Gastroesophageal sphincter (tissue), 4 donors: ENCODE measurements at regions not wholly inside any gene's neighbourhood (a gene's known extent, or its start where the extent isn't known, plus 50 kb on each side); places are given as distances from the start of the nearest gene placed in this dataset.

Source experiments
- ATAC-seq: fragments of 150-250 bp; one replicate; pipeline ENCODE4 v1.9.1; 2016; ENCODE audit warnings: mild to moderate bottlenecking, moderate library complexity
- H3K27ac ChIP-seq, 4 donors: fragments of 200-600 bp; sonication (generic) in 3 of 4; 1 replicate in 3 of 4; 2 replicates in 1 of 4; pipeline ENCODE4 v1.5.1; 2016 to 2019
- H3K27me3 ChIP-seq: fragments of 200-600 bp; sonication (generic); one replicate; pipeline ENCODE4 v1.5.1; 2019
- H3K36me3 ChIP-seq, 2 donors: fragments of 200-600 bp; sonication (generic); one replicate each; pipeline ENCODE4 v1.5.1; 2019; ENCODE audit warnings: control low read depth in 1 of 2
- H3K4me1 ChIP-seq, 3 donors: fragments of 200-600 bp; sonication (generic); 1 replicate in 2 of 3; 2 replicates in 1 of 3; pipeline ENCODE4 v1.5.1; 2016 to 2019; ENCODE audit warnings: control low read depth in 2 of 3
- H3K4me3 ChIP-seq, 2 donors: fragments of 200-600 bp; sonication (generic); one replicate each; pipeline ENCODE4 v1.5.1; 2019; ENCODE audit warnings: mild to moderate bottlenecking in 1 of 2, moderate library complexity in 1 of 2
- H3K9me3 ChIP-seq, 3 donors: fragments of 200-600 bp; sonication (generic); one replicate each; pipeline ENCODE4 v1.5.1; 2017 to 2019; ENCODE audit warnings: control low read depth in 2 of 3
- CTCF ChIP-seq, 4 experiments: fragments of 200-600 bp in 2 of 4; fragments of 450-650 bp in 2 of 4; sonication (generic) in 1 of 4; IDR thresholded peaks; one replicate each; pipeline ENCODE4 v1.5.1; 2017 to 2019; ENCODE audit warnings: antibody characterized with exemption in 4 of 4, mild to moderate bottlenecking in 2 of 4, moderate library complexity in 2 of 4
- EP300 ChIP-seq: sonication (generic); formaldehyde crosslinking; IDR thresholded peaks from one replicate; pipeline ENCODE4 v1.6.1; 2017; ENCODE audit warnings: antibody characterized with exemption, mild to moderate bottlenecking
- POLR2A ChIP-seq, 2 donors: fragments of 450-650 bp; IDR thresholded peaks; one replicate each; pipeline ENCODE4 v1.6.1; 2017; ENCODE audit warnings: antibody characterized with exemption in 2 of 2, mild to moderate bottlenecking in 2 of 2, moderate library complexity in 1 of 2
- POLR2AphosphoS5 ChIP-seq: sonication (generic); formaldehyde crosslinking; IDR thresholded peaks from one replicate; pipeline ENCODE4 v1.6.1; 2017; ENCODE audit warnings: antibody characterized with exemption
- WGBS, 2 donors: methylation state at CpG; one replicate each; pipeline ENCODE4 v1.1.5; 2018; ENCODE audit warnings: low coverage in 1 of 2; 5-methylcytosine and 5-hydroxymethylcytosine counted together

- no peaks in the 10 kb centered on the region for H3K27me3 ChIP-seq
- no peaks in the 10 kb centered on the region for H3K9me3 ChIP-seq
- WGBS, 2 donors, result 88% methylated on average over 1 of the region's 1 CpG; no CpG with 5 or more reads in 1 of the 2 donors
- H3K27ac ChIP-seq, result no peak overlapping the region
- no peak for ATAC-seq
- TF ChIP-seq CTCF (IDR thresholded peaks at IDR 0.05) (no peak), EP300 (no peak), POLR2A (IDR thresholded peaks at IDR 0.05) (no peak), POLR2AphosphoS5 (no peak)
- no peak overlapping the region for H3K4me3 ChIP-seq
- no peaks in the 10 kb centered on the region for H3K36me3 ChIP-seq
- H3K4me1 ChIP-seq, result peaks cover 0 to 3% (median 0%) of the 10 kb centered on the region in 3 donors
Observed at GRCh38 chr9:14512942-14513341, 180.3 kb downstream of the ZDHHC21 start.

- peaks cover 0 to 3% (median 0%) of the 10 kb centered on the region in 3 donors for H3K4me1 ChIP-seq
- no peak for TF ChIP-seq POLR2A (IDR thresholded peaks at IDR 0.05)
- TF ChIP-seq POLR2AphosphoS5, result no peak
- TF ChIP-seq EP300, result no peak
- no peak for TF ChIP-seq CTCF (IDR thresholded peaks at IDR 0.05)
- no peak overlapping the region for H3K27ac ChIP-seq
- H3K4me3 ChIP-seq, result no peak overlapping the region
- no peaks in the 10 kb centered on the region for H3K36me3 ChIP-seq
- H3K9me3 ChIP-seq, result no peaks in the 10 kb centered on the region
- ATAC-seq, result no peak
- no peaks in the 10 kb centered on the region for H3K27me3 ChIP-seq
Observed at GRCh38 chr9:14511452-14511851, 181.8 kb downstream of the ZDHHC21 start.

GRCh38 chr9:14508884-14509283 lies 184.3 kb downstream of the ZDHHC21 start:
- TF ChIP-seq CTCF (IDR thresholded peaks at IDR 0.05) (no peak), POLR2A (IDR thresholded peaks at IDR 0.05) (no peak), POLR2AphosphoS5 (no peak), EP300 (no peak)
- Histone ChIP-seq H3K27me3 (peaks cover 6% of the 10 kb centered on the region), H3K36me3 (no peaks in the 10 kb centered on the region), H3K4me3 (no peak overlapping the region), H3K27ac (no peak overlapping the region), H3K9me3 (no peaks in the 10 kb centered on the region), H3K4me1 (no peaks in the 10 kb centered on the region)
- no peak for ATAC-seq
- WGBS, 2 donors, result 54 to 80% methylated on average over 2 of the region's 2 CpGs

GRCh38 chr9:14501366-14501765 lies 187.4 kb upstream of the NFIB start:
- H3K4me1 ChIP-seq, result no peaks in the 10 kb centered on the region
- 77 to 81% methylated on average over 4 of the region's 4 CpGs for WGBS, 2 donors
- TF ChIP-seq POLR2A (IDR thresholded peaks at IDR 0.05) (no peak), CTCF (IDR thresholded peaks at IDR 0.05) (no peak), EP300 (no peak), POLR2AphosphoS5 (no peak)
- H3K27ac ChIP-seq, result no peak overlapping the region
- peaks cover 6% of the 10 kb centered on the region for H3K27me3 ChIP-seq
- no peak for ATAC-seq
- no peaks in the 10 kb centered on the region for H3K36me3 ChIP-seq
- no peak overlapping the region for H3K4me3 ChIP-seq
- H3K9me3 ChIP-seq, result no peaks in the 10 kb centered on the region

GRCh38 chr9:14500705-14501104 lies 186.8 kb upstream of the NFIB start:
- Histone ChIP-seq H3K9me3 (no peaks in the 10 kb centered on the region), H3K27ac (no peak overlapping the region), H3K27me3 (peaks cover 4% of the 10 kb centered on the region), H3K36me3 (no peaks in the 10 kb centered on the region), H3K4me3 (no peak overlapping the region), H3K4me1 (no peaks in the 10 kb centered on the region)
- WGBS, 2 donors, result 48 to 70% methylated on average over 8 to 9 of the region's 9 CpGs
- TF ChIP-seq POLR2A (IDR thresholded peaks at IDR 0.05) (no peak), EP300 (no peak), POLR2AphosphoS5 (no peak), CTCF (IDR thresholded peaks at IDR 0.05) (no peak)
- no peak for ATAC-seq
